Astrocyte (in vitro differentiated cells and primary cell): ENCODE measurements at regions not wholly inside any gene's neighbourhood (a gene's known extent, or its start where the extent isn't known, plus 50 kb on each side); places are given as distances from the start of the nearest gene placed in this dataset.

Experiments
- DNase-seq: peaks from one replicate; pipeline ENCODE4 v3.0.0-alpha.2; 2010; ENCODE audit warnings: low read depth
- FAIRE-seq: peaks from 2 replicates; lab custom pipeline; 2011; peaks lifted over from hg19 to GRCh38; lab: Jason Lieb, UNC
- H2AFZ ChIP-seq: 2 replicates; pipeline ENCODE4 v1.6.0; 2012; ENCODE audit warnings: low read depth, low read length, inconsistent platforms
- H3K27ac ChIP-seq: 2 replicates; pipeline ENCODE4 v1.5.1; 2011; ENCODE audit warnings: low read depth, low read length, inconsistent platforms
- H3K27me3 ChIP-seq: 2 replicates; pipeline ENCODE4 v1.6.0; 2011; ENCODE audit warnings: low read length, inconsistent platforms; ENCODE audit not compliant: insufficient read depth
- H3K36me3 ChIP-seq: 2 replicates; pipeline ENCODE4 v1.5.1; 2011; ENCODE audit warnings: low read length, inconsistent platforms; ENCODE audit not compliant: insufficient read depth
- H3K4me1 ChIP-seq: 2 replicates; pipeline ENCODE4 v1.5.1; 2011; ENCODE audit warnings: low read length, inconsistent platforms; ENCODE audit not compliant: insufficient read depth
- H3K4me2 ChIP-seq: 2 replicates; pipeline ENCODE4 v1.6.0; 2012; ENCODE audit warnings: low read length, inconsistent platforms
- H3K4me3 ChIP-seq: 2 replicates; pipeline ENCODE4 v1.5.1; 2011; ENCODE audit warnings: low read depth, mild to moderate bottlenecking, low read length, inconsistent platforms; ENCODE audit not compliant: insufficient read depth
- H3K79me2 ChIP-seq: 2 replicates; pipeline ENCODE4 v1.6.0; 2012; ENCODE audit warnings: mild to moderate bottlenecking, low read length, inconsistent platforms; ENCODE audit not compliant: insufficient read depth
- H3K9ac ChIP-seq: 2 replicates; pipeline ENCODE4 v1.6.0; 2012; ENCODE audit warnings: mild to moderate bottlenecking, low read length, inconsistent platforms
- H3K9me3 ChIP-seq: 2 replicates; pipeline ENCODE4 v1.5.1; 2012; ENCODE audit warnings: low read depth, mild to moderate bottlenecking, low read length, inconsistent platforms; ENCODE audit not compliant: insufficient read depth
- H4K20me1 ChIP-seq: 2 replicates; pipeline ENCODE4 v1.6.0; 2012; ENCODE audit warnings: low read length, inconsistent platforms; ENCODE audit not compliant: insufficient read depth
- H3K27ac Mint-ChIP-seq: one replicate; pipeline ENCODE4 v1.8.0; 2021; ENCODE audit warnings: mild to moderate bottlenecking, mixed read lengths; ENCODE audit not compliant: unreplicated experiment
- H3K27me3 Mint-ChIP-seq: one replicate; pipeline ENCODE4 v1.8.0; 2021; ENCODE audit warnings: low read depth, mixed read lengths; ENCODE audit not compliant: unreplicated experiment
- H3K36me3 Mint-ChIP-seq: one replicate; pipeline ENCODE4 v1.8.0; 2021; ENCODE audit warnings: low read depth, mixed read lengths; ENCODE audit not compliant: unreplicated experiment
- H3K4me1 Mint-ChIP-seq: one replicate; pipeline ENCODE4 v1.8.0; 2021; ENCODE audit warnings: low read depth, mixed read lengths; ENCODE audit not compliant: unreplicated experiment
- H3K4me3 Mint-ChIP-seq: one replicate; pipeline ENCODE4 v1.8.0; 2021; ENCODE audit warnings: mild to moderate bottlenecking, moderate library complexity, mixed read lengths; ENCODE audit not compliant: unreplicated experiment
- H3K9me3 Mint-ChIP-seq: one replicate; pipeline ENCODE4 v1.8.0; 2021; ENCODE audit warnings: mild to moderate bottlenecking, mixed read lengths; ENCODE audit not compliant: unreplicated experiment
- EZH2 ChIP-seq: IDR thresholded peaks from 2 replicates; pipeline ENCODE4 v1.6.1; 2012; ENCODE audit warnings: mild to moderate bottlenecking, low read length, inconsistent platforms; ENCODE audit not compliant: insufficient read depth
- TF ChIP-seq, protein P1 (sequence below): IDR thresholded peaks from 2 replicates; pipeline ENCODE4 v1.5.1; 2011; ENCODE audit warnings: low read depth, mild to moderate bottlenecking, inconsistent platforms, low read length, moderate library complexity; ENCODE audit not compliant: insufficient read depth

DNA sequence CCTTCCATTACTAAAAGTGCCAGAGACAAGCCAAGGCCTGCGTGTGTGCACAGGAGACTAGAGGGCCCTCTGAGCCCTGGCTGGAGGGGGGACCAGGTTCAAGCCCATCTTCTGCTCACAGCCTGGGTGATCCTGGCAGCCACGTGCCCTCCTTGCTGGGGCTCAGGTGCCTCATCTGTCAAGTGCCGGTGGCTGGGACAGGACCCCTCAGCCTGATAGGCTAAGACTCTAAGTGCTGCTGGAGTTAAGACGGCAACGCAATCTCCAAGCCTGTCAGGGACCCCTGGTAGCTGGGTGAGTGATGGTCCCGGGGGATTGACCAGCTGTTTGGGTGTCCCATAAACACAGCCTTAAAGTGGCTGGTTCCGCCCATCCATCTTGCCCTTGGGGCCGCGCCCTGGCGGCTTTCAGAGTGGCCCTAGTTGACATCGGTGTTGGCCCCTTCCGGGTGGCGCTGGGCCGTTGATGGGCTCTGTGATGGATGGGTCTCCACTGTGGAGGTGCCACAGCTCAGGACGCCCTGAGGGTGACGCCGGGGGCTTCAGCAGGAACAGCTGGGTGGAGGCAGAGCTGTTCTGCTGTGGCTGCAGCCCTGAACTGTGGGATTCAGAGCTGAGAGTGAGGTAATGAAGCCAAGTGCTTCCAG, 136.2 kb downstream of the BARX1 start:
- no peak overlapping the region for H3K27ac ChIP-seq
- no peaks in the 10 kb centered on the region for H3K4me1 Mint-ChIP-seq
- H4K20me1 ChIP-seq, result no peaks in the 10 kb centered on the region
- no peaks in the 10 kb centered on the region for H3K79me2 ChIP-seq
- H3K36me3 Mint-ChIP-seq, result no peaks in the 10 kb centered on the region
- no peak overlapping the region for H3K4me3 ChIP-seq
- no peak overlapping the region for H3K9ac ChIP-seq
- no peaks in the 10 kb centered on the region for H3K27me3 ChIP-seq
- DNase-seq, result no peak
- no peak overlapping the region for H3K27ac Mint-ChIP-seq
- no peak overlapping the region for H2AFZ ChIP-seq
- H3K9me3 ChIP-seq, result no peaks in the 10 kb centered on the region
- no peak overlapping the region for H3K4me3 Mint-ChIP-seq
- no peaks in the 10 kb centered on the region for H3K4me1 ChIP-seq
- peaks cover 13% of the 10 kb centered on the region for H3K9me3 Mint-ChIP-seq
- peaks cover 71% of the 10 kb centered on the region for H3K27me3 Mint-ChIP-seq
- H3K36me3 ChIP-seq, result no peaks in the 10 kb centered on the region
- H3K4me2 ChIP-seq, result no peak overlapping the region
- TF ChIP-seq, protein P1, sequence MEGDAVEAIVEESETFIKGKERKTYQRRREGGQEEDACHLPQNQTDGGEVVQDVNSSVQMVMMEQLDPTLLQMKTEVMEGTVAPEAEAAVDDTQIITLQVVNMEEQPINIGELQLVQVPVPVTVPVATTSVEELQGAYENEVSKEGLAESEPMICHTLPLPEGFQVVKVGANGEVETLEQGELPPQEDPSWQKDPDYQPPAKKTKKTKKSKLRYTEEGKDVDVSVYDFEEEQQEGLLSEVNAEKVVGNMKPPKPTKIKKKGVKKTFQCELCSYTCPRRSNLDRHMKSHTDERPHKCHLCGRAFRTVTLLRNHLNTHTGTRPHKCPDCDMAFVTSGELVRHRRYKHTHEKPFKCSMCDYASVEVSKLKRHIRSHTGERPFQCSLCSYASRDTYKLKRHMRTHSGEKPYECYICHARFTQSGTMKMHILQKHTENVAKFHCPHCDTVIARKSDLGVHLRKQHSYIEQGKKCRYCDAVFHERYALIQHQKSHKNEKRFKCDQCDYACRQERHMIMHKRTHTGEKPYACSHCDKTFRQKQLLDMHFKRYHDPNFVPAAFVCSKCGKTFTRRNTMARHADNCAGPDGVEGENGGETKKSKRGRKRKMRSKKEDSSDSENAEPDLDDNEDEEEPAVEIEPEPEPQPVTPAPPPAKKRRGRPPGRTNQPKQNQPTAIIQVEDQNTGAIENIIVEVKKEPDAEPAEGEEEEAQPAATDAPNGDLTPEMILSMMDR, result no peak
- no peak for TF ChIP-seq EZH2
- no peak for FAIRE-seq

DNA sequence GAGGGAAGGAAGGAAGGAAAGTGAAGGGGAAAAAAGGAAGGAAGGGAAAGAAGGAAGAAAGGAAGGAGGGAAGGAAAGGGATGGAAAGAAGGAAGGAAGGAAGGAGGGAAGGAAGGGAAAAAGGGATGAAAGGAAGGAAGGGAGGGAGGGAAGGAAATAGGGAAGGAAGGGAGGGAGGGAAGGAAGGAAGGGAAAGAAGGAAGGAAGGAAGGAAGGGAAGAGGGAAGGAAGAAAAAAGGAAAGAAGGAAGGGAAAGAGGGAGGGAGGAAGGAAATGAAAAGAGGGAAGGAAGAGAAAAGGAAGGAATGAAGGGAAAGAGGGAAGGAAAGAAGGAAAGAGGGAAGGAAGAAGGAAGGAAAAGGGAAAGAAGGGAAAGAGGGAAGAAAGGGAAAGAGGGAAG, 136.9 kb downstream of the BARX1 start:
- Histone ChIP-seq H3K4me3 (no peak overlapping the region), H3K4me1 (no peaks in the 10 kb centered on the region), H3K9ac (no peak overlapping the region), H3K36me3 (no peaks in the 10 kb centered on the region), H3K27ac (no peak overlapping the region), H3K9me3 (no peaks in the 10 kb centered on the region), H3K4me2 (no peak overlapping the region), H3K79me2 (no peaks in the 10 kb centered on the region), H4K20me1 (no peaks in the 10 kb centered on the region), H3K27me3 (no peaks in the 10 kb centered on the region), H2AFZ (no peak overlapping the region)
- Mint-ChIP-seq H3K9me3 (peaks cover 13% of the 10 kb centered on the region), H3K27me3 (peaks cover 75% of the 10 kb centered on the region), H3K4me3 (no peak overlapping the region), H3K27ac (no peak overlapping the region), H3K4me1 (no peaks in the 10 kb centered on the region), H3K36me3 (no peaks in the 10 kb centered on the region)
- FAIRE-seq (no peak), DNase-seq (no peak)
- TF ChIP-seq, protein P1, result no peak
- no peak for TF ChIP-seq EZH2

DNA sequence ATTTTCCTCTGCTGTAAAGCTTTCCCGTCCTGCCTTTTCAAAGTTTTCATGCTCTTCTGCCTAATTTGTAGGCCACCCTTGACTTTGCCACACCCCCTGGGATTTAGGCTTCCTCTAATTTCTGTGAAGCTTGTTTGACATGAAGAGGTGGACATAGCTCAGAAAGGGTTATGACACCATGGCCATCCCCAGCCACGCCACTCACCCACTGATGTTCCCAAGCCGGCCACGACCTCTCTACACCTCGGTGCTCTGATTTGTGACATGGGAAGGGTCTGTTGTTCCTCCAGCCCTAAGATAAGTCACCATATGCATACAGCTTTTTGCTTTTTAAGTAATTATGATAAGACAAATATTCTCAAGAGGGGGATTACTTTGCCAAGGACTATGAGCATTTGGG, 139.5 kb downstream of the BARX1 start:
- H3K9ac ChIP-seq, result no peak overlapping the region
- peaks cover 9% of the 10 kb centered on the region for H3K9me3 Mint-ChIP-seq

More for the DNA sequence above, 139.5 kb downstream of the BARX1 start:
- H4K20me1 ChIP-seq, result no peaks in the 10 kb centered on the region
- Mint-ChIP-seq H3K4me3 (no peak overlapping the region), H3K27ac (no peak overlapping the region), H3K27me3 (peaks cover 66% of the 10 kb centered on the region), H3K36me3 (no peaks in the 10 kb centered on the region), H3K4me1 (no peaks in the 10 kb centered on the region)
- H3K4me2 ChIP-seq, result no peak overlapping the region
- no peak for DNase-seq
- H3K36me3 ChIP-seq, result no peaks in the 10 kb centered on the region
- H3K27me3 ChIP-seq, result no peaks in the 10 kb centered on the region
- H3K27ac ChIP-seq, result no peak overlapping the region
- TF ChIP-seq EZH2, result no peak
- TF ChIP-seq, protein P1, result no peak
- H3K9me3 ChIP-seq, result no peaks in the 10 kb centered on the region
- no peaks in the 10 kb centered on the region for H3K4me1 ChIP-seq
- H3K79me2 ChIP-seq, result no peaks in the 10 kb centered on the region
- H2AFZ ChIP-seq, result no peak overlapping the region
- H3K4me3 ChIP-seq, result no peak overlapping the region
- FAIRE-seq, result no peak
